Chondrocyte (in vitro differentiated cells): ENCODE measurements at regions not wholly inside any gene's neighbourhood (a gene's known extent, or its start where the extent isn't known, plus 50 kb on each side); places are given as distances from the start of the nearest gene placed in this dataset.

Experiments
- DNase-seq: peaks from one replicate; pipeline ENCODE4 v3.0.0; 2021; ENCODE audit warnings: mixed read lengths, low spot score
- H3K27ac Mint-ChIP-seq: one replicate; pipeline ENCODE4 v1.8.0; 2021; ENCODE audit warnings: mild to moderate bottlenecking, moderate library complexity, mixed read lengths; ENCODE audit not compliant: unreplicated experiment
- H3K27me3 Mint-ChIP-seq: 2 replicates; pipeline ENCODE4 v1.8.0; 2021; ENCODE audit warnings: low read depth, mixed read lengths
- H3K36me3 Mint-ChIP-seq: 2 replicates; pipeline ENCODE4 v1.8.0; 2021; ENCODE audit warnings: low read depth, mixed read lengths
- H3K4me1 Mint-ChIP-seq: 2 replicates; pipeline ENCODE4 v1.8.0; 2021; ENCODE audit warnings: low read depth, mild to moderate bottlenecking, mixed read lengths
- H3K4me3 Mint-ChIP-seq: one replicate; pipeline ENCODE4 v1.8.0; 2021; ENCODE audit warnings: mild to moderate bottlenecking, moderate library complexity, mixed read lengths; ENCODE audit not compliant: unreplicated experiment
- H3K9me3 Mint-ChIP-seq: 2 replicates; pipeline ENCODE4 v1.8.0; 2021; ENCODE audit warnings: low read depth, mixed read lengths
- TF ChIP-seq, protein P1 (sequence below): fragments of 200-600 bp; sonication (generic); IDR thresholded peaks from 2 replicates; pipeline ENCODE4 v1.5.0; 2021; ENCODE audit warnings: antibody characterized with exemption, mild to moderate bottlenecking, moderate library complexity

DNA sequence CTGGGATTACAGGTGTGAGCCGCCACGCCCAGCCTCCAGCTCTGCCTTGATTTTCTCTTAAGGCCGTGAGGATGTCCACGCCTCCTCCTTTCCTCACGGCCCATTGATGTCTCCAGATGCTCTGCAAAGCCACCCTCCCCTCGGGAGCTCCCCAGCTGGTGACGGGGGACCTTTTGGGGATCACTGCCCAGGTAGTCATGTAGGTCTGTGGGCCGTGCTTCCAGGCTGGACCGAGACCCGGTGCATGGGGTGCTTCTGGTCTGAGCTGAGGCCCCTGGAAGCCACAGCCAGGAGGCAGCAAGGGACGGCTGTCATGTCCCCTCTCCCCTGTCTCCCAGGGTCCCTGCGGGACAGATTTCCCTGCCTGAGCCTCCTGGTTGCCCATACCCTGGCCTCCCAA, 277.8 kb downstream of the SEC14L1 start:
- H3K27me3 Mint-ChIP-seq = no peaks in the 10 kb centered on the region

DNA sequence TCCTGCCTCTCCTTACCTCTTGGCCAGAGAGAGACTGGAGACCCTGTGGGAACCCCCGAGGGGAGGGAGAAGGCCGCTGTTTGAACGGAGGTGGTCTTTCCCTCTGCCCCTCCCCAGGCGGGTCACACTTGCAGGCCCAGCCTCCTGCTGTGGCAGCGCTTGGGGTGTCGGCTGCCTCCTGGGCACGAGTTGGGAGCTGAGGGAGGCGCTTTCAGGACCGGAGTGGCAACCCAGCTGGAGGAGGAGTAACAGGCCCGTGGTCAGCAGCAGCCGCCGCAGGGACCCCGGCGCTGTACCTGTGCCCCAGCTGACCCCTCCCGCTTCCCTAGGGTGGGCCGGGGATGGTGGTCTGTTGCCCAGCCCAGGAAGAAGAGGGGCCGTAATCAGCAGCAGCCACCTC, 278.3 kb downstream of the SEC14L1 start:
- H3K4me1 Mint-ChIP-seq = peaks cover 49% of the 10 kb centered on the region
- H3K4me3 Mint-ChIP-seq = no peak overlapping the region
- no peak for DNase-seq
- H3K9me3 Mint-ChIP-seq = no peaks in the 10 kb centered on the region
- no peak overlapping the region for H3K27ac Mint-ChIP-seq
- TF ChIP-seq, protein P1, sequence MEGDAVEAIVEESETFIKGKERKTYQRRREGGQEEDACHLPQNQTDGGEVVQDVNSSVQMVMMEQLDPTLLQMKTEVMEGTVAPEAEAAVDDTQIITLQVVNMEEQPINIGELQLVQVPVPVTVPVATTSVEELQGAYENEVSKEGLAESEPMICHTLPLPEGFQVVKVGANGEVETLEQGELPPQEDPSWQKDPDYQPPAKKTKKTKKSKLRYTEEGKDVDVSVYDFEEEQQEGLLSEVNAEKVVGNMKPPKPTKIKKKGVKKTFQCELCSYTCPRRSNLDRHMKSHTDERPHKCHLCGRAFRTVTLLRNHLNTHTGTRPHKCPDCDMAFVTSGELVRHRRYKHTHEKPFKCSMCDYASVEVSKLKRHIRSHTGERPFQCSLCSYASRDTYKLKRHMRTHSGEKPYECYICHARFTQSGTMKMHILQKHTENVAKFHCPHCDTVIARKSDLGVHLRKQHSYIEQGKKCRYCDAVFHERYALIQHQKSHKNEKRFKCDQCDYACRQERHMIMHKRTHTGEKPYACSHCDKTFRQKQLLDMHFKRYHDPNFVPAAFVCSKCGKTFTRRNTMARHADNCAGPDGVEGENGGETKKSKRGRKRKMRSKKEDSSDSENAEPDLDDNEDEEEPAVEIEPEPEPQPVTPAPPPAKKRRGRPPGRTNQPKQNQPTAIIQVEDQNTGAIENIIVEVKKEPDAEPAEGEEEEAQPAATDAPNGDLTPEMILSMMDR = no peak
- no peaks in the 10 kb centered on the region for H3K36me3 Mint-ChIP-seq
- H3K27me3 Mint-ChIP-seq = no peaks in the 10 kb centered on the region

More for the DNA sequence above, 277.8 kb downstream of the SEC14L1 start:
- Mint-ChIP-seq H3K4me1 (peaks cover 45% of the 10 kb centered on the region), H3K4me3 (no peak overlapping the region), H3K9me3 (no peaks in the 10 kb centered on the region), H3K27ac (no peak overlapping the region), H3K36me3 (no peaks in the 10 kb centered on the region)
- no peak for DNase-seq
- TF ChIP-seq, protein P1 = no peak

DNA sequence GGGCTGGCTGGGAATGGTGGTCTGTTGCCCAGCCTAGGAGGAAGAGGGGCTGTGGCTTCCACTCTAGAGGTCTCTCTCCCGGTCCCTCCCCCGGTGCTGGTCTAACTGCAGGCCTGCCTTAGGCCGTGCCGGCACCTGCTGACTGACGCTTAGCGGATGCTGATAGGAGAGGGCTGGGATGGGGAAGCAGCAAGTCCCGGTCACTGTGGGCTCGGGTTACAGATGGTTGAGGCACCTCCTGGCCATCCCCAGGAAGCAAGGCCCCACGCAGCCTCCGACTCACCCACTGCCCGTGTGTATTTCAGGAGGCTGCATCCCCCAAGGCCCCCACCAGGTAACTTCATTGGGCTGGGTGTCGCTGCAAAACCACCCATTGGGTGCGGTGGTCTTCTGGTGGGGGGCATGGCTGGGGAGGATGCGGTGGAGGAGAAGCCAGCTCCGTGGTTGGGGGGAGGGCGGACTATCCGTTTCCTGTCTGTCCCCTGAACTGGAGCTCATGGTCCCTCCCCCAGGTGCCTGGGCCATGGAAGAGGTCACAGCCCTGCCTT, 278.9 kb downstream of the SEC14L1 start:
- TF ChIP-seq, protein P1 = no peak
- H3K36me3 Mint-ChIP-seq = no peaks in the 10 kb centered on the region
- no peaks in the 10 kb centered on the region for H3K27me3 Mint-ChIP-seq
- H3K9me3 Mint-ChIP-seq = no peaks in the 10 kb centered on the region
- H3K4me1 Mint-ChIP-seq = peaks cover 51% of the 10 kb centered on the region
- H3K27ac Mint-ChIP-seq = no peak overlapping the region
- no peak overlapping the region for H3K4me3 Mint-ChIP-seq
- DNase-seq = no peak

DNA sequence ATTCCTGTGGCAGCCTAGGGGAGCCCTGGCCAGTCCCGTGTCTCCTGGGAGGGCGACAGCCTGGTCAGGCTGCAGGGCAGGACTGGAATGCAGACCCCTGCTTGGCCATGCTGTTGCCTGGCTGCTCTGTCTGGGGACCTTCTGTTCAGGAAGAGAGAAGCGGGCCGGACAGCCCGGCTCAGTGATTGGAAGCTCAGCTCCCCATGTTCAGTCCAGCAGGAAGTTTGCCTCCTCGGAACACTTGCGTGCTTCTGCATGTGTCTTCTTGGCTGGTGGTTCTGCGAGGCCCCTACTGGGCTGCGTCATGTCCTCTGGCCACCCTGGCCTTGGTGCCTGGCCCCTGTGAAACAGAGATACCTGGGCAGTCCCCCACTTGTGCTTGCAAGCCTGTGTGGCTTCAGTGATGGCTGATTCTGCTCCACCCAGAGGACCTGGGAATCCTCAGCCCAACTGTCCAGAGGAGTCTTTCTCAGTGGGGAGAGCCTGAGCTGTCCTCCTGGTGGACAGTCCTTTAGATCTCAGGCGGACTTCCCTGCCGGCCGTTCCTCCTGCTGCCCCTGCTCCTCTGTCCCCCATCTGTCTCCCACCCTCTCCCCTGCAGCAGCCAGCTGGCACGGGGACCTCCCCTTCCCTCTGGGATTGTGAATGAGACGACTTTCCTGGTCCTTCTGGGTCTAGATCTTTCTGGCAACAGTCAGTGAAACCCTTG, 279.5 kb downstream of the SEC14L1 start:
- H3K27me3 Mint-ChIP-seq = no peaks in the 10 kb centered on the region
- H3K36me3 Mint-ChIP-seq = no peaks in the 10 kb centered on the region
- H3K4me3 Mint-ChIP-seq = no peak overlapping the region
- H3K27ac Mint-ChIP-seq = peak overlapping the region; percentile 88
- H3K9me3 Mint-ChIP-seq = no peaks in the 10 kb centered on the region
- DNase-seq = no peak
- TF ChIP-seq, protein P1 = peak; percentile 47
- H3K4me1 Mint-ChIP-seq = peaks cover 52% of the 10 kb centered on the region

DNA sequence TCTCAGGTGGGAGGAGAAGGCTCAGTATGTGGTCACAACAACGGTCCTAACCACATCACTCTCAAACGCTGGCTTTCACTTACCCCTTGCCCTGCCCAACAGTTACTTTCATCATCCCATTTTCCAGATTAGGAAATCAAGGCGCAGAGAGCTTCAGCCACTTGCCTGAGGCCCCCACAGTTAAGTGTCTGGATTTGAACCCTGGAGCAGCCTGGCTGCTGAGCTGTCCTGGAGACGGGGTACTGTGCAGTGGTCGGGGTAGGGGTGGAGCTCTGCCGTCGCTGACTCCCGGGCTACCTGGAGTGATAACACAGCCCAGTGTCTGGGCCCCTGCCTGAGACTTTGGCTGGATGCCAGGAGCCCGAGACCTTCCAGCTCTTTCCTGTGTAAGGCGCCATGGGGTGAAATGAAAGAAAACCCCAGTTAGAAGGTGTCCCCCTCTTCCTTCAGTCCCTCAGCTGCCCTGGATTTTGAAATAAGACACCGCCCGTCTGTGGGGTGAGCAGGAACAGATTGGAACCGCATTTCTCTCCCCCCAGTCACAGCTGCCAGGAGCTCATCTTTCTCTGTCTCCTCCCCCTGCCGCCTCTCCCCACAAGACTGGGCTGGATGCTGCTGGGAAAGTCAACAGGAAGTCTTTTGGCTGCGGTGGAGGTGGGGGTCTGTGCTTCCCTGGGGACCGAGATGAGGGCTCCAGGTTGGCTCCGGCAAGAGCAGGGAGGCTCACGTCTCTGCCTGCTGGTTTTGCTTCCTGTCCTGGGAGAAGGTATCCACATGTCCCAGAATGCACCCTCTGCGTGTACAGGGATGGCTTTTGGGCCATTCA, 280.2 kb downstream of the SEC14L1 start:
- no peak for DNase-seq
- H3K27ac Mint-ChIP-seq = peak overlapping the region; percentile 88
- peaks cover 59% of the 10 kb centered on the region for H3K4me1 Mint-ChIP-seq
- H3K36me3 Mint-ChIP-seq = no peaks in the 10 kb centered on the region
- no peak overlapping the region for H3K4me3 Mint-ChIP-seq
- H3K9me3 Mint-ChIP-seq = no peaks in the 10 kb centered on the region
- no peaks in the 10 kb centered on the region for H3K27me3 Mint-ChIP-seq
- TF ChIP-seq, protein P1 = no peak
